ENCODE measurements at regions not wholly inside any gene's neighbourhood (a gene's known extent, or its start where the extent isn't known, plus 50 kb on each side); places are given as distances from the start of the nearest gene placed in this dataset.

DNA sequence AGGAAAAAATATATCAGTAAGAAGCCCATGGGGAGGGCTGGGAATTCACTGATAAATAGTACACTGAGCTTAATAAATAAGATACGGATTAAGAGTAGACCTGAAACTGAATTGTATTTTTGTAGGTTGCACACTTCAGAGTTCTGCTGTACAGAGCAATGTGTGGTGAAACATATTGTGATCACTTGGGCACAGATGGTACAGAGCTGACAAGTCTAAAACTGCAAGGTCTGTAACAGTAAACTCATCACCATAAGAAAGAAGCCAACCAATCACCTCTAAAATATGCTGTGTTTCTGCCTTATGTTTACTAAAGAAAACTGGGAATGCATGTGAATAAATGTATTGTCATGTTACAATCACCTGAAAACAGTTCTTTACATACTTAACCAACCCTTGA is 360.7 kb downstream of the MRPL39 start:
- no peaks in the 10 kb centered on the region for H3K4me1 ChIP-seq
- no peaks in the 10 kb centered on the region for H3K27me3 ChIP-seq
- H3K9me3 ChIP-seq: no peaks in the 10 kb centered on the region
- DNase-seq (no peak), ATAC-seq (no peak)
- TF ChIP-seq, protein P1, sequence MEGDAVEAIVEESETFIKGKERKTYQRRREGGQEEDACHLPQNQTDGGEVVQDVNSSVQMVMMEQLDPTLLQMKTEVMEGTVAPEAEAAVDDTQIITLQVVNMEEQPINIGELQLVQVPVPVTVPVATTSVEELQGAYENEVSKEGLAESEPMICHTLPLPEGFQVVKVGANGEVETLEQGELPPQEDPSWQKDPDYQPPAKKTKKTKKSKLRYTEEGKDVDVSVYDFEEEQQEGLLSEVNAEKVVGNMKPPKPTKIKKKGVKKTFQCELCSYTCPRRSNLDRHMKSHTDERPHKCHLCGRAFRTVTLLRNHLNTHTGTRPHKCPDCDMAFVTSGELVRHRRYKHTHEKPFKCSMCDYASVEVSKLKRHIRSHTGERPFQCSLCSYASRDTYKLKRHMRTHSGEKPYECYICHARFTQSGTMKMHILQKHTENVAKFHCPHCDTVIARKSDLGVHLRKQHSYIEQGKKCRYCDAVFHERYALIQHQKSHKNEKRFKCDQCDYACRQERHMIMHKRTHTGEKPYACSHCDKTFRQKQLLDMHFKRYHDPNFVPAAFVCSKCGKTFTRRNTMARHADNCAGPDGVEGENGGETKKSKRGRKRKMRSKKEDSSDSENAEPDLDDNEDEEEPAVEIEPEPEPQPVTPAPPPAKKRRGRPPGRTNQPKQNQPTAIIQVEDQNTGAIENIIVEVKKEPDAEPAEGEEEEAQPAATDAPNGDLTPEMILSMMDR (IDR thresholded peaks at IDR 0.05): no peak
- H3K36me3 ChIP-seq: no peaks in the 10 kb centered on the region
- intact Hi-C loops (cut with DNase I): no loop called here
- no peak overlapping the region for H3K27ac ChIP-seq
- H3K4me3 ChIP-seq: no peak overlapping the region

DNA sequence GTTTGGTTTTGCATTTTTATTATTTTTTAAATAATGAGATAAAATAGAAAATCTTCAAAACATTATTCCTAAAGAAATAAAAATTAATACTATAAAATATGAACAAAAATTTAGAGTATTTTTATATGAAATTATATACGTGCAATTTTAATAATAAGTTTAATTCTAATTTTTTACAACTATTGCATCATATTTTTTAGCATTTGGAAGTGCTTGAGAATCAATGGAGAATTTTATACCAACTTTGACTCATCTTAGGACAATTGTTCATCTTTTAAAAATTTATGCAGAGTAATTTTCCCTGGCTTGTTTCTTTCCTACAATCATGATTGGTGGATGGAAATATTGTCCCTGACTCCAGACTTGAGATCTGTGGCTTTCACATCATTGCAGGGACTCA is 362.5 kb downstream of the MRPL39 start:
- H3K4me1 ChIP-seq: no peaks in the 10 kb centered on the region
- intact Hi-C loops (cut with DNase I): no loop called here
- ATAC-seq (no peak), DNase-seq (no peak)
- no peaks in the 10 kb centered on the region for H3K27me3 ChIP-seq
- TF ChIP-seq, protein P1 (IDR thresholded peaks at IDR 0.05): no peak
- H3K4me3 ChIP-seq: no peak overlapping the region
- H3K36me3 ChIP-seq: no peaks in the 10 kb centered on the region
- H3K9me3 ChIP-seq: peaks cover 0 to 5% of the 10 kb centered on the region in 2 donors
- H3K27ac ChIP-seq: no peak overlapping the region

DNA sequence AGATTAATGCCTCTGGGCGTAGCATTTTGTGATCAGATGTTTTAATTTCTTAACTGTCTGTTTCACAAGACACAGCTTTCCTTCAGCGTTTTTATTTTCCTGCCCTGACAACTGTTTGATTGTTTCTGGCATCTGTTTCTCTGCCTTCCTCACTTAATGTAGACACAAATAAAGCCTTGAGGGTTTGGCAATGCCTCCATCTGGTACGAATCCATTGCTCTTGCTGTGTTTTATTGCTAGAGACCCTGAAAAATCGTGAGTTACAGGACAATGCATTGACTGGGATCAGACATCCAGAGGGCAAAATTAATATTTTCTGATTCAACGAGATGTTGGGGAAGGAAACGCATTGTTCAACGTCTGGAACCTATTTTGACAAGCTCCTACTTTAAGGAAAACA is 363.5 kb downstream of the MRPL39 start:
- H3K4me3 ChIP-seq: no peak overlapping the region
- H3K27me3 ChIP-seq: no peaks in the 10 kb centered on the region
- H3K36me3 ChIP-seq: no peaks in the 10 kb centered on the region
- TF ChIP-seq, protein P1 (IDR thresholded peaks at IDR 0.05): no peak
- H3K9me3 ChIP-seq: peaks cover 0 to 8% of the 10 kb centered on the region in 2 donors
- H3K4me1 ChIP-seq: no peaks in the 10 kb centered on the region
- ATAC-seq: no peak
- H3K27ac ChIP-seq: no peak overlapping the region
- peak in 2 of 4 donors; percentile 20 to 46 for DNase-seq
- intact Hi-C loops (cut with DNase I): no loop called here

DNA sequence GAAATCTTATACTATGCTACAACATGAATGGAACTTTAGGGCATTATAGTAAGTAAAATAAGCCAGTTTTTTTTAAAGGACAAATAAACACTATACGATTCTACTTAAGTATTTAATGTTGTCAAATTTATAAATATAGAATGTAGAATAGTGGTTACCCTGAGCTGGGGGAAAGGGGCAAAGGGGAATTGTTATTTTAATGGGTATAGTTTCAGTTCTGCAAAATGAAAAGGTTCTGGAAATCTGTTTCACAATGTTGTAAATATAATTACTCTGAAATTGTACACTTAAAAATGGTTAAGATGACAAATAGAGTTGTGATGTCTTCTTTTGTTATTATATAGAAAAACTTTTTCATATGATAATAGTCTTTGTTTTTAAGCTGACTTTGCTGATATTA is 366.3 kb downstream of the MRPL39 start:
- no peaks in the 10 kb centered on the region for H3K4me1 ChIP-seq
- no peaks in the 10 kb centered on the region for H3K36me3 ChIP-seq
- no peak overlapping the region for H3K27ac ChIP-seq
- DNase-seq (no peak), ATAC-seq (no peak)
- H3K9me3 ChIP-seq: peaks cover 0 to 20% of the 10 kb centered on the region in 2 donors
- H3K4me3 ChIP-seq: no peak overlapping the region
- intact Hi-C loops (cut with DNase I): no loop called here
- H3K27me3 ChIP-seq: no peaks in the 10 kb centered on the region
- TF ChIP-seq, protein P1 (IDR thresholded peaks at IDR 0.05): no peak

DNA sequence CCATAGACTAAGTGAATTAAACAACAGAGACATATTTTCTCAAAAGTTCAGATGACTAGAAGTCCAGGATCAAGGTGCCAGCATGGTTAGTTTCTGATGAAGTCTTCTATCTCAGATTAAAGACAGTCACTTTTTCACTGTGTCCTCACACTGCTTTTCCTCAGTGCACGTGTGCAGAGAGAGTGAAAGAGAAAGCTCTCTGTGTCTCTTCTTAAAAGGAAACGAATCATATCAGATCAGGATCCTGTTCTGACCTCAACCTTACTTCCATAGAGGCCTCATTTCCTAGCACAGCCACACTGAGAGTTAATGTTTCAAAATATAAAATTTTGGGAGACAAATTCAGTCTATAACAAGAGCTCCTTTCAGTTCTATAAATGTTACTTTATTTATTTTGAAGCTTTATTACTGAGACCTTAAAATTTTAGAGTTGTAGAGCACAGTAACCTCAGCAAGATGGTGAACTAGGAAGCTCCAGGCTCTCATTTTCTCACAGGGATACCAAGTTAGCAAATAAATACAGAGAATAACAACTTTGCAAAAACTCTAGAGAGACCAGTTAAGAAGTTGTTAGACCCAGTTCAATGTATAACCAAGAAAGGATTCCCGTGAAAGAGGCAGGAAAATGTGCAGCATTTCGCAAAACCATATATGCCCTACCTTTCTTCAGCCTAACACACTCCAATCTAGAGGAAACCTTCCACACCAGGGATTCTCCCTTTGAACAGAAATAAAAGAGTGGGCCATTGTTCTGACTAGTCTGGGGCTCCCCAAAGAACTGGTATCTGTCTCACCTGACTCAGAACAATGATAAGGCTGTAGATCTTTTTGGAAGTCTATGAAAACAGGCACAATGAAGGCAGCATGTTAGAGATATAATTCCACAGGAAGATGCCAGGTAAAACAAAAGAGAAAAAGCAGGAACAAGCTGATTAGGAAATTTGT is 372.2 kb downstream of the MRPL39 start:
- Histone ChIP-seq H3K4me3 (no peak overlapping the region), H3K4me1 (no peaks in the 10 kb centered on the region), H3K9me3 (peaks cover 0 to 20% of the 10 kb centered on the region in 2 donors), H3K36me3 (no peaks in the 10 kb centered on the region), H3K27me3 (no peaks in the 10 kb centered on the region), H3K27ac (no peak overlapping the region)
- ATAC-seq (no peak), DNase-seq (no peak)
- intact Hi-C loops (cut with DNase I): no loop called here
- TF ChIP-seq, protein P1 (IDR thresholded peaks at IDR 0.05): no peak
